Loucy (cell line): ENCODE measurements at regions not wholly inside any gene's neighbourhood (a gene's known extent, or its start where the extent isn't known, plus 50 kb on each side); places are given as distances from the start of the nearest gene placed in this dataset.
"Not testable (repeated sequence)": the region's sequence is repeated elsewhere in the genome, so short reads cannot be mapped to it uniquely, and the experiment has no call there.

Experiments
- H2AFZ ChIP-seq: fragments of 200-600 bp; sonication (generic); 2 replicates; pipeline ENCODE4 v1.6.0; 2016; ENCODE audit warnings: antibody characterized with exemption, mild to moderate bottlenecking, low read length, moderate library complexity
- H3F3A ChIP-seq: fragments of 200-600 bp; 2 replicates; pipeline ENCODE4 v1.6.0; 2016; ENCODE audit warnings: antibody characterized with exemption, low read depth, mild to moderate bottlenecking
- H3K27me3 ChIP-seq: fragments of 200-600 bp; sonication (generic); 2 replicates; pipeline ENCODE4 v1.6.1; 2014; ENCODE audit warnings: low read length, mild to moderate bottlenecking; ENCODE audit not compliant: insufficient read depth, poor library complexity, severe bottlenecking
- H3K36me3 ChIP-seq: fragments of 200-600 bp; sonication (generic); 2 replicates; pipeline ENCODE4 v1.6.1; 2016; ENCODE audit warnings: low read length; ENCODE audit not compliant: insufficient read depth
- H3K4me1 ChIP-seq: fragments of 200-600 bp; sonication (generic); 2 replicates; pipeline ENCODE4 v1.5.1; 2014; ENCODE audit warnings: low read length, mild to moderate bottlenecking; ENCODE audit not compliant: insufficient read depth, poor library complexity, severe bottlenecking
- H3K4me2 ChIP-seq: fragments of 200-600 bp; sonication (generic); 2 replicates; pipeline ENCODE4 v1.6.0; 2014; ENCODE audit warnings: antibody characterized with exemption, low read length, low read depth, mild to moderate bottlenecking; ENCODE audit not compliant: poor library complexity, severe bottlenecking
- H3K4me3 ChIP-seq: fragments of 200-600 bp; sonication (generic); 2 replicates; pipeline ENCODE4 v1.5.1; 2014; ENCODE audit warnings: low read length, mild to moderate bottlenecking, mixed read lengths; ENCODE audit not compliant: poor library complexity, severe bottlenecking
- H3K79me2 ChIP-seq: fragments of 200-600 bp; sonication (generic); 2 replicates; pipeline ENCODE4 v1.6.1; 2014; ENCODE audit warnings: low read length; ENCODE audit not compliant: insufficient read depth
- H3K9ac ChIP-seq: fragments of 200-600 bp; sonication (generic); 2 replicates; pipeline ENCODE4 v1.6.0; 2014; ENCODE audit warnings: mild to moderate bottlenecking, low read depth, low read length, moderate library complexity; ENCODE audit not compliant: poor library complexity, severe bottlenecking
- H3K9me2 ChIP-seq: fragments of 200-600 bp; sonication (generic); replicated peaks from 2 replicates; pipeline ENCODE4 v1.6.1; 2016; ENCODE audit warnings: low read depth, low read length, mixed read lengths
- H3K9me3 ChIP-seq: fragments of 200-600 bp; sonication (generic); 2 replicates; pipeline ENCODE4 v1.6.1; 2014; ENCODE audit warnings: mild to moderate bottlenecking, antibody characterized with exemption, low read length, low read depth; ENCODE audit not compliant: insufficient read depth
- H4K20me1 ChIP-seq: fragments of 200-600 bp; sonication (generic); 2 replicates; pipeline ENCODE4 v1.6.0; 2014; ENCODE audit warnings: antibody characterized with exemption, low read length, mild to moderate bottlenecking; ENCODE audit not compliant: insufficient read depth, poor library complexity, severe bottlenecking
- CTCF ChIP-seq: fragments of 200-600 bp; sonication (generic); conservative IDR thresholded peaks from 2 replicates; pipeline ENCODE4 v1.5.1; 2014; ENCODE audit warnings: mild to moderate bottlenecking, antibody characterized with exemption, low read length
- EZH2phosphoT487 ChIP-seq: fragments of 200-600 bp; IDR thresholded peaks from 2 replicates; pipeline ENCODE4 v1.6.1; 2018; ENCODE audit warnings: antibody characterized with exemption, mild to moderate bottlenecking, moderate library complexity, borderline replicate concordance

- Histone ChIP-seq H3K9me2 (no peaks in the 10 kb centered on the region), H3K4me3 (no peak overlapping the region), H3K79me2 (no peaks in the 10 kb centered on the region), H3K4me2 (no peak overlapping the region), H3K9ac (no peak overlapping the region), H3K27me3 (no peaks in the 10 kb centered on the region), H2AFZ (no peak overlapping the region), H3K9me3 (no peaks in the 10 kb centered on the region), H3F3A (no peaks in the 10 kb centered on the region), H3K4me1 (no peaks in the 10 kb centered on the region), H3K36me3 (no peaks in the 10 kb centered on the region), H4K20me1 (no peaks in the 10 kb centered on the region)
- TF ChIP-seq EZH2phosphoT487 (no peak), CTCF (no peak)
Measured at GRCh38 chr13:90502762-90503161, 844.7 kb upstream of the MIR17HG start.

- Histone ChIP-seq H3K79me2 (no peaks in the 10 kb centered on the region), H2AFZ (no peak overlapping the region), H3K4me3 (no peak overlapping the region), H3K4me2 (no peak overlapping the region), H3K9me3 (no peaks in the 10 kb centered on the region), H3K9ac (no peak overlapping the region), H3K4me1 (no peaks in the 10 kb centered on the region), H3K27me3 (no peaks in the 10 kb centered on the region), H3F3A (no peaks in the 10 kb centered on the region), H4K20me1 (no peaks in the 10 kb centered on the region), H3K36me3 (no peaks in the 10 kb centered on the region), H3K9me2 (no peaks in the 10 kb centered on the region)
- TF ChIP-seq CTCF (no peak), EZH2phosphoT487 (no peak)
Measured at GRCh38 chr13:90510319-90510718, 837.2 kb upstream of the MIR17HG start.

GRCh38 chr13:90511903-90512302, 835.6 kb upstream of the MIR17HG start:
- Histone ChIP-seq H3K4me3 (no peak overlapping the region), H3K9ac (no peak overlapping the region), H3K79me2 (no peaks in the 10 kb centered on the region), H3K9me3 (no peaks in the 10 kb centered on the region), H3K27me3 (no peaks in the 10 kb centered on the region), H3K36me3 (no peaks in the 10 kb centered on the region), H3K9me2 (no peaks in the 10 kb centered on the region), H4K20me1 (no peaks in the 10 kb centered on the region), H3K4me2 (no peak overlapping the region), H2AFZ (no peak overlapping the region), H3K4me1 (no peaks in the 10 kb centered on the region), H3F3A (no peaks in the 10 kb centered on the region)
- no peak for TF ChIP-seq EZH2phosphoT487
- TF ChIP-seq CTCF: no peak

- not testable (repeated sequence) for H3K9me3 ChIP-seq, H2AFZ ChIP-seq, H3K4me2 ChIP-seq, H3F3A ChIP-seq, H3K4me1 ChIP-seq, H3K79me2 ChIP-seq, H3K4me3 ChIP-seq, H3K9me2 ChIP-seq, H3K36me3 ChIP-seq, H3K27me3 ChIP-seq, H4K20me1 ChIP-seq, H3K9ac ChIP-seq
Measured at GRCh38 chr13:90514712-90515111, 832.8 kb upstream of the MIR17HG start.
